ENCODE measurements at regions not wholly inside any gene's neighbourhood (a gene's known extent, or its start where the extent isn't known, plus 50 kb on each side); places are given as distances from the start of the nearest gene placed in this dataset.

DNA sequence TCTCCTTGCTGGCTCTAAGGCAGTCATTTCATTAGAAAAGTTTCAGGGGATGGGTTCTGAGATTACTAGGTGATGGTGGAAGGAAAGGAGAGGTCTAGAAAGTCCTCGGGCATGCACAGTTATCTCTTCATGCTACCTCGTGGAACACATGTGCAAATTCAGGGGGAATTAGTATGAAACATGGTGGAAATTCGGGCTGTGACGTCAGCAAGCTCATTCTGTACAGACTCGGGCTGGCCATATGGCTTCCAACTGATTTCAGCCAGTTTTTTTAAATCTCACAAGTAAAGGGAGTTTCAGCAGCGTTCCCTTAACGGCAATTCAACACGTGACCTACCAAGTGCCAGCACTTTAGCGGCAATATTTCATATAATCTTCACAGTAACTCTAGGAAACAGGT lies 251.1 kb downstream of the TBL1XR1 start:
- TF ChIP-seq, protein P1, sequence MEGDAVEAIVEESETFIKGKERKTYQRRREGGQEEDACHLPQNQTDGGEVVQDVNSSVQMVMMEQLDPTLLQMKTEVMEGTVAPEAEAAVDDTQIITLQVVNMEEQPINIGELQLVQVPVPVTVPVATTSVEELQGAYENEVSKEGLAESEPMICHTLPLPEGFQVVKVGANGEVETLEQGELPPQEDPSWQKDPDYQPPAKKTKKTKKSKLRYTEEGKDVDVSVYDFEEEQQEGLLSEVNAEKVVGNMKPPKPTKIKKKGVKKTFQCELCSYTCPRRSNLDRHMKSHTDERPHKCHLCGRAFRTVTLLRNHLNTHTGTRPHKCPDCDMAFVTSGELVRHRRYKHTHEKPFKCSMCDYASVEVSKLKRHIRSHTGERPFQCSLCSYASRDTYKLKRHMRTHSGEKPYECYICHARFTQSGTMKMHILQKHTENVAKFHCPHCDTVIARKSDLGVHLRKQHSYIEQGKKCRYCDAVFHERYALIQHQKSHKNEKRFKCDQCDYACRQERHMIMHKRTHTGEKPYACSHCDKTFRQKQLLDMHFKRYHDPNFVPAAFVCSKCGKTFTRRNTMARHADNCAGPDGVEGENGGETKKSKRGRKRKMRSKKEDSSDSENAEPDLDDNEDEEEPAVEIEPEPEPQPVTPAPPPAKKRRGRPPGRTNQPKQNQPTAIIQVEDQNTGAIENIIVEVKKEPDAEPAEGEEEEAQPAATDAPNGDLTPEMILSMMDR (IDR thresholded peaks at IDR 0.05; ENCODE audit: low read depth, low read length, missing control alignments), result no peak
- no peak for DNase-seq (ENCODE audit: low read depth)
- no peak overlapping the region for H3K4me3 ChIP-seq (ENCODE audit: low read depth, low read length)

DNA sequence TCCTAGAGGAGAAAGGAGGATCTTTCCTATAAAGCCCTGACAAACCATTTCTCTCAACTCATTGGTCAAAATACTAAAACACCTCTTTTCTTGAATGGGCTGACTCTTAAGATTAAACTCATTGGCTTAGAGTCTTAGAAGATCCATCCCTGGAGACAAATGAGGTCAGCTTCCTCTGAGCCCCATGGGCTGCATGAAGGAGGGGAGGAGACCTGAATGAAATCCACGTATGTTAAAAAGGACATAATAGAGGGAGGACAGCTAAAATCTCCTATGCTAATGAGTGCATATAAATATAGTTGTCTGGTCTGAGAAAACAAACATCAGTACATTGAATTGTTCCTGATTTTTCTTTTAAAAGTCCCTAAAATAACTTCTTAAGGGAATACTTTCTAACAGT lies 255.0 kb downstream of the TBL1XR1 start:
- TF ChIP-seq, protein P1 (IDR thresholded peaks at IDR 0.05; ENCODE audit: low read depth, low read length, missing control alignments), result no peak
- DNase-seq (ENCODE audit: low read depth), result no peak
- no peak overlapping the region for H3K4me3 ChIP-seq (ENCODE audit: low read depth, low read length)

DNA sequence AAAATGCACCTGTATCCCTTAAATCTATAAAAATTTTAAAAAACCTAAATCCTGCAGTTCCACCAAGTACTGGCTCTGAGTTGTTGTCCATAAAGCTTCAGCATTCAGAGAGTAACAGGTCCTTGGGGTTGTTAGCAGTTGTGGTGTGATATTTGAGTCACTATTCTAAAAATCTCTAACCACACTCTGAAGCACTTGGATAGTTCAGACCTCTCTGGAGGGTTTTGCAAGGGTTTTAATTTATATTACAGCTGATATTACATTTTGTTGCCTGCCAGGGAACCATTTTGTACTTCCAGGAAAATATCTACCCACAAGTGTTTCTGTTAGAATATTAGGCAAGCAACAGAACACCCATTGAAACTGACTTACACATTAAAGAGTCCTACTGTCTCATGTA lies 255.6 kb downstream of the TBL1XR1 start:
- DNase-seq (ENCODE audit: low read depth), result no peak
- no peak overlapping the region for H3K4me3 ChIP-seq (ENCODE audit: low read depth, low read length)
- TF ChIP-seq, protein P1 (IDR thresholded peaks at IDR 0.05; ENCODE audit: low read depth, low read length, missing control alignments), result no peak

DNA sequence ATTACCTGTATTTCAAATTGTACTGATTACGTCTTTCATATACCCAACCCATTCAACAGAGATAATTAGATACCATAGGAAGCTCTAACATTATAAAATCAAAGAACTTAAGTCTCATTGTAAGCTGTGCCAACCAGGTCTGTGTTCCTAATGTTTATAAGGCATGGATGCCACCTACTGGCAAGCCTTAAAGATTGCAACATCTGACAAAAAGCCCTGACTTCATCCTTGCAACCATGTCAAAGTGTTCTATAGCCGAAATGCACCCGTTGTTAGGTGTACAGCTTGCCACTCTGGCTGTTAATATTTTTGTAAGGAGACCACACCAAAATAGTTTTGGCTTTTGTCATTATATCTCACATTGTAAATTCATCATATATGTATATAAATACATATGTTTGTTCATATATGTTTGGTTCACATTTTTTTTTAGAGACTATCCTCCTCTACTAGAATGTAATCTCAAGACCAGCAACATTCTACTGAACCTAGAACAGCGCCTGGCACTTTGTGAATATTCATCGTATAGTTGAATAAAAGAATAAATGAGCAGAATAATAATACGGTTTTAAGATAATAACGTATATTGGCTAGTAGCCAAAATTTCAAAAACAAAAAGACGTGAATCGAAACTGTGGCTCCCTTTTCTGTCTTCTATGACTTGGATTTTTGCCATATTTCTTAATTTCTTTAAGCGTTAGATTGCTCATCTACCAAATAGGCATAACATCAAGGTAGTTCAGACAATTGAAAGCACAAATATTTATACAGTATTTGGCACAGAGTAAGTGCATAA lies 258.1 kb downstream of the TBL1XR1 start:
- no peak overlapping the region for H3K4me3 ChIP-seq (ENCODE audit: low read depth, low read length)
- peak; percentile 33 for DNase-seq (ENCODE audit: low read depth)
- TF ChIP-seq, protein P1 (IDR thresholded peaks at IDR 0.05; ENCODE audit: low read depth, low read length, missing control alignments), result peak; percentile 75

DNA sequence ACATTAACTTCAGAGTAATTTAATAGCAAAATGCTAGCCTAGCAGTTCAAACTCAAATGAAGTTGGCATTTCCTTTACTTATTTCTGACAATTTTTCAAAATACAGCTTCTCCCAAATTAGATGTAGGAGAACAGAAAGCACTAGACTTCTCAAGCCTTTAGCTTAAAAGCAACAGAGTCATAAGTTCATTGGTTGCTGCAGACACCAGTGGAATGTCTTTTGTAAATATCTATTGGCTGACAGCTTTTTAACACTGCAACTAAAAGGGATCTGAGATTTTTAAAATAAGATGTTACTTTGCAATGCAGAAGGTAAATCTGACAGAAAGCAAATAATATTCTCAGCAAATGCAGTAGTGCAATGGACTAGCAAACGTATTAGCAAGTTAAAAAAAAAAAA lies 259.3 kb downstream of the TBL1XR1 start:
- DNase-seq (ENCODE audit: low read depth), result no peak
- no peak overlapping the region for H3K4me3 ChIP-seq (ENCODE audit: low read depth, low read length)
- TF ChIP-seq, protein P1 (IDR thresholded peaks at IDR 0.05; ENCODE audit: low read depth, low read length, missing control alignments), result no peak

DNA sequence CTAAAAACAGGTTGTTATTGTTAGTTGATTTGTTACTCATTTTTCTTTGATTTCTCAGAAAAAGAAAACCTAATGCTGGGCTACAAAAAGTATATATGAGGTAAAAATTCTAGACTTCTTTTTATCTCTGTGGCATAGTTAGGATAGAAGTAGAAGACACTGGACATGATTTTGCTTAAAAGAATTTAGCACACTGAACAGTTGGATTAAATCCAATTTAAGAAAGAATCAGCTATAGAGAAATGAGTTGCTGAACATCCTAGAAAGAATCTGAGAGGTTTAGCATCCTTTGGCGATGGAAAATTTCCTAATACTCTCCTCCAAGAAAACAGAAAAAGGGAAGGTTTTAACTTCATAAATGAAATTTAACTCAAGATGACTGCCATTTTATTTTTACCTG lies 259.7 kb downstream of the TBL1XR1 start:
- TF ChIP-seq, protein P1 (IDR thresholded peaks at IDR 0.05; ENCODE audit: low read depth, low read length, missing control alignments), result no peak
- no peak overlapping the region for H3K4me3 ChIP-seq (ENCODE audit: low read depth, low read length)
- DNase-seq (ENCODE audit: low read depth), result no peak

Measured in GM12864 (cell line).